ENCODE measurements at regions not wholly inside any gene's neighbourhood (a gene's known extent, or its start where the extent isn't known, plus 50 kb on each side); places are given as distances from the start of the nearest gene placed in this dataset.

DNA sequence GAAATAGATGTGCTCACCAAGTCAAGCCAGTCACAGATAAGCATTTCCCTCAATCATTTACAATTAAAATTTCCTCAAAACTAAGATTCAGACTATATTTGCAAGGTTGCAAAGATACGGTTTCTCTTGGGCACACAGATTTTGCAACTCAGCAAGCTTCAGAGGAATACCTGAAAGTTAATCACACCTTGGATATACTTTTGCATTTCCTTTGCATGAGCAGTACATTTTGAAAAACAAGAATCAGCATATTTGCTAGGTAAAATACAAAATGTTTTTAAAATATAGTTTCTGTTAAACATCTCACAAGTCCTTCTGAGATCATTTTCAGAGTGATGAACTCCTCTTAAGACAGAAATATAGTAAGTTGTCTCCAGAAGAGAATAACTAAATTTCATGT is 336.9 kb downstream of the DUSP6 start:
- TF ChIP-seq, protein P1, sequence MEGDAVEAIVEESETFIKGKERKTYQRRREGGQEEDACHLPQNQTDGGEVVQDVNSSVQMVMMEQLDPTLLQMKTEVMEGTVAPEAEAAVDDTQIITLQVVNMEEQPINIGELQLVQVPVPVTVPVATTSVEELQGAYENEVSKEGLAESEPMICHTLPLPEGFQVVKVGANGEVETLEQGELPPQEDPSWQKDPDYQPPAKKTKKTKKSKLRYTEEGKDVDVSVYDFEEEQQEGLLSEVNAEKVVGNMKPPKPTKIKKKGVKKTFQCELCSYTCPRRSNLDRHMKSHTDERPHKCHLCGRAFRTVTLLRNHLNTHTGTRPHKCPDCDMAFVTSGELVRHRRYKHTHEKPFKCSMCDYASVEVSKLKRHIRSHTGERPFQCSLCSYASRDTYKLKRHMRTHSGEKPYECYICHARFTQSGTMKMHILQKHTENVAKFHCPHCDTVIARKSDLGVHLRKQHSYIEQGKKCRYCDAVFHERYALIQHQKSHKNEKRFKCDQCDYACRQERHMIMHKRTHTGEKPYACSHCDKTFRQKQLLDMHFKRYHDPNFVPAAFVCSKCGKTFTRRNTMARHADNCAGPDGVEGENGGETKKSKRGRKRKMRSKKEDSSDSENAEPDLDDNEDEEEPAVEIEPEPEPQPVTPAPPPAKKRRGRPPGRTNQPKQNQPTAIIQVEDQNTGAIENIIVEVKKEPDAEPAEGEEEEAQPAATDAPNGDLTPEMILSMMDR (IDR thresholded peaks at IDR 0.05; ENCODE audit: control extremely low read depth, extremely low read depth, low read depth, missing control alignments), result no peak
- ChIA-PET CTCF (interaction anchor here (0.9 kb wide), 2 partner anchors 18 to 446 kb away, joined by 3 to 5 read pairs; no protein-coding TSS in a partner anchor), POLR2A (no interaction called here)
- DNase-seq (ENCODE audit: extremely low spot score), result no peak

DNA sequence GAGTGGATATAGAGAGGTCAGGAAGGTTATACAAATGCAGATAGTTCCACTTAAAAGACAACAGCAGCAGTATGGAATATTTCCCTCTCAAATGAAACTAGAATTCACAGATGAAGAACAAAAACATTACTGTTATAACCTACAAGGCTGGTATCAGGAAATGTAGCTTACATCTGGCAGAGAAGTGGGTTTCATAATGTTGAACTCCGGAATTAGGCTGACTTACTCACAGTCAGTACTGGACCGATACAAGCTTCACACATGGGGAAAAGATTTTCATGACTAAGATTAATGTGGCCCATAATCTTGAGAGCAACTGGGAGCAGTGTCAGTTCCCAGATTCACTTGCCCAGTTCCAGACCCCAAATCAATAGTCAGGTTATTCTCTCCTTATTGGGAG is 353.9 kb downstream of the DUSP6 start:
- no peak for DNase-seq (ENCODE audit: extremely low spot score)
- ChIA-PET POLR2A (no interaction called here), CTCF (no interaction called here)
- TF ChIP-seq, protein P1 (IDR thresholded peaks at IDR 0.05; ENCODE audit: control extremely low read depth, extremely low read depth, low read depth, missing control alignments), result no peak

DNA sequence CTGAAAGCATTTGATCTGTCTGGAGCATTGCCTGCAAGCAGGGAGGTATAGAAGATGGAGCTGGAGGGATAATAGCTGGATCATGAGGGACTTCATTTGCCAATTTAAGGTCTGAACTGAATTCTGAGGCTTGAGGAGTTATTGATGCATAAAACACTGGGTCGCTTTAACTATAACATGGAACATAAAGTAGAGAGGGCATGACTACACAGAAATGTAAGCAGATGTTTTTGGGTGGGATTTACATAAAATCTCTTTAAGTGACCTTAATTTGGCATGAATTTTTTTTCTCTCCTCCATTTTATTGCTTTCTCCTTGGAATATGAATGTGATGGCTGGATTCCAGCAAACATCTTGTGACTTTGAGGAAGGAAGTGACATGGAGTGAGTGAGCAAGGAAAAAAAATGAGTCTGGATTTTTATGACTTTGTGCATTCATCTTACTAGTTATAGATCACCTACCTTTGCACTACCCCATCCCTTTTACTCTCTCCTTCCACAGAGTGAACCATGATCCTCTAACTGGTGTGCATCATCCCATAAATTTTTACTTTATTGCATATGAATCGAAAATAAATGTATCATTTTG is 356.0 kb downstream of the DUSP6 start:
- TF ChIP-seq, protein P1 (IDR thresholded peaks at IDR 0.05; ENCODE audit: control extremely low read depth, extremely low read depth, low read depth, missing control alignments), result no peak
- POLR2A ChIA-PET, result no interaction called here

DNA sequence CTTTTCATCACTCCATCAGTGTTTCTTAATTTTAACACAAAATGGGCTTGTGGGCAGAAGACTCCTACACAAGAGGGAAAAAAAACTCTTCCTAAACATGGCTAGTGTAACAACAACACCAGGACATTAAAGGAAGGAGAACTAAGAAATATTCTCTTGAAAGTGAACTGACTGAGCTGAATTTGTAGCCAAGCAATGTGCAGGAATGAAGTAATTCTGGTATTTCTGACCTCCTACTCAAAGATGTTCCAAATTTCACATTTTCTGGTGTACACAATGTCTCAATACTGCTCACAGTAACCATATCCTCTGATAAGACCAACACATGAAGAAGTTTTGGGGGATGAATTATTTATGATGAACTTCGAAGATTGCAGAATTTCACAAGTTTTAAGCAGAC is 357.3 kb downstream of the DUSP6 start:
- ChIA-PET POLR2A (no interaction called here), CTCF (interaction anchor here (1.2 to 2.5 kb wide), 3 partner anchors 10 to 841 kb away, joined by 3 to 18 read pairs (median 4); no protein-coding TSS in a partner anchor)
- no peak for DNase-seq (ENCODE audit: extremely low spot score)
- TF ChIP-seq, protein P1 (IDR thresholded peaks at IDR 0.05; ENCODE audit: control extremely low read depth, extremely low read depth, low read depth, missing control alignments), result no peak

More for the DNA sequence above, 356.0 kb downstream of the DUSP6 start:
- no peak for DNase-seq (ENCODE audit: extremely low spot score)
- CTCF ChIA-PET, result interaction anchor here (1.2 kb wide), 1 partner anchor 26 kb away, joined by 3 read pairs; no protein-coding TSS in a partner anchor

DNA sequence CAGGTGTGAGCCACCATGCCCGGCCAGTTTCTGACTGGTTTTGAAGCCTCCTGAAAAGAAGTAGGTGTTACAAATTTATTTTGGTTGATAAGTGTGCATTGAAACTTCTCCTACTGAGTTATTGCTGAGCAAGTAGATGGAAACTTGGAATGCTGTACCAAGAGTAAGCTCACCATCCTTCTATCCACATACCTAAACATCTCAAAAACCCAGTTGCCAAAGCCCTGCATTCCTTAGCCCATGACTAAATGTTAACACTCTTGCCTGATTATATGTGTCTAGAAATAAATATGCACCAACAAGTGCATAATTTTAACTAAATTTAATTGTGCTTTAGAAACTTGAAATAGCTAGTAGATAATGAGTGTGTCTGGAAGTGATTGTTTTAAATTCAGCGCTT is 357.8 kb downstream of the DUSP6 start:
- DNase-seq (ENCODE audit: extremely low spot score), result no peak
- POLR2A ChIA-PET, result no interaction called here
- CTCF ChIA-PET, result interaction anchor here (1.2 to 2.5 kb wide), 4 partner anchors 10 to 840 kb away, joined by 3 to 18 read pairs (median 4); no protein-coding TSS in a partner anchor
- TF ChIP-seq, protein P1 (IDR thresholded peaks at IDR 0.05; ENCODE audit: control extremely low read depth, extremely low read depth, low read depth, missing control alignments), result no peak

DNA sequence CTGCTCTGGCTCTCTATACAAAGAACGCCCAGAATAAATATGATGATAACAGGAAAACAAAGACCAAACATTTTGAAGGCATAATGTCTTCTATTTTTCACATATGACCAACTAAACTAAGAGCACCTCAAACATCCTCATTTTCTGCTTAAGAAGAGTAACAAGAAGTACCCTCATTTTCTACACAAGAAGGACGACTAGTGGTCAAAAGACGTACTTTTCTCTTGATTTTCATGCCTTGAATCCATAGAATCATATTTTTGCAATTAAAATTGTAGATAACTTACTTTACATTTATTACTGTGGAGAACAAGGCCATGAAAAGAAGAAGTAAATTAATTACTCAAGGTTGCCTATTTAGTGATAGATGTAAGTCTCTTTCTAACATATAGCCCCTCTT is 358.6 kb downstream of the DUSP6 start:
- peak; percentile 8 for DNase-seq (ENCODE audit: extremely low spot score)
- POLR2A ChIA-PET, result no interaction called here
- CTCF ChIA-PET, result interaction anchor here (0.8 to 2.5 kb wide), 7 partner anchors 8 to 839 kb away, joined by 3 to 18 read pairs (median 3); no protein-coding TSS in a partner anchor

More for the DNA sequence above, 358.6 kb downstream of the DUSP6 start:
- TF ChIP-seq, protein P1 (IDR thresholded peaks at IDR 0.05; ENCODE audit: control extremely low read depth, extremely low read depth, low read depth, missing control alignments), result peak; percentile 31
